ENCODE measurements at regions not wholly inside any gene's neighbourhood (a gene's known extent, or its start where the extent isn't known, plus 50 kb on each side); places are given as distances from the start of the nearest gene placed in this dataset.
"Not testable (repeated sequence)": the region's sequence is repeated elsewhere in the genome, so short reads cannot be mapped to it uniquely, and the experiment has no call there.

GRCh38 chr4:189566900-189567299, 373.8 kb upstream of the FRG1 start:
- not testable (repeated sequence) for DNase-seq

- DNase-seq = not testable (repeated sequence)
Measured at GRCh38 chr4:189579645-189580044, 361.0 kb upstream of the FRG1 start.

GRCh38 chr4:189586908-189587632, 353.6 kb upstream of the FRG1 start:
- DNase-seq = not testable (repeated sequence)

- DNase-seq = not testable (repeated sequence)
Measured at GRCh38 chr4:189589201-189589600, 351.5 kb upstream of the FRG1 start.

GRCh38 chr4:189592890-189593289, 347.8 kb upstream of the FRG1 start:
- no peak for DNase-seq

- DNase-seq = no peak
Measured at GRCh38 chr4:189597341-189597740, 343.3 kb upstream of the FRG1 start.

GRCh38 chr4:189600264-189600663, 340.4 kb upstream of the FRG1 start:
- no peak for DNase-seq

GRCh38 chr4:189600718-189601435, 339.8 kb upstream of the FRG1 start:
- DNase-seq = no peak

- DNase-seq = not testable (repeated sequence)
Measured at GRCh38 chr4:189602827-189603226, 337.8 kb upstream of the FRG1 start.

GRCh38 chr4:189610571-189610970, 330.1 kb upstream of the FRG1 start:
- not testable (repeated sequence) for DNase-seq

- DNase-seq = no peak
Measured at GRCh38 chr4:189613207-189613606, 327.5 kb upstream of the FRG1 start.

GRCh38 chr4:189615217-189615663, 325.4 kb upstream of the FRG1 start:
- DNase-seq = no peak

- not testable (repeated sequence) for DNase-seq
Measured at GRCh38 chr4:189617741-189618140, 322.9 kb upstream of the FRG1 start.

- not testable (repeated sequence) for DNase-seq
Measured at GRCh38 chr4:189619441-189620250, 321.0 kb upstream of the FRG1 start.

- DNase-seq = not testable (repeated sequence)
Measured at GRCh38 chr4:189622574-189622973, 318.1 kb upstream of the FRG1 start.

GRCh38 chr4:189627041-189627440, 313.6 kb upstream of the FRG1 start:
- DNase-seq = not testable (repeated sequence)

- DNase-seq = not testable (repeated sequence)
Measured at GRCh38 chr4:189629733-189630132, 310.9 kb upstream of the FRG1 start.

- not testable (repeated sequence) for DNase-seq
Measured at GRCh38 chr4:189630913-189631567, 309.6 kb upstream of the FRG1 start.

- not testable (repeated sequence) for DNase-seq
Measured at GRCh38 chr4:189631568-189631916, 309.1 kb upstream of the FRG1 start.

- not testable (repeated sequence) for DNase-seq
Measured at GRCh38 chr4:189650436-189650835, 290.2 kb upstream of the FRG1 start.

GRCh38 chr4:189653130-189653653, 287.5 kb upstream of the FRG1 start:
- not testable (repeated sequence) for DNase-seq

- not testable (repeated sequence) for DNase-seq
Measured at GRCh38 chr4:189653983-189654382, 286.7 kb upstream of the FRG1 start.

Data from NCI-H226 (cell line).